H9 (cell line): ENCODE measurements at regions not wholly inside any gene's neighbourhood (a gene's known extent, or its start where the extent isn't known, plus 50 kb on each side); places are given as distances from the start of the nearest gene placed in this dataset.

Experiments used
- DNase-seq: peaks from one replicate; pipeline ENCODE4 v3.0.0-alpha.2; 2017
- H2AFZ ChIP-seq: one replicate; pipeline ENCODE4 v1.6.1; 2013; ENCODE audit warnings: mild to moderate bottlenecking, low read length, control low read depth, moderate library complexity
- H2AK5ac ChIP-seq: 2 replicates; pipeline ENCODE4 v1.6.1; 2013; ENCODE audit warnings: low read length, control low read depth, mixed read lengths; ENCODE audit not compliant: insufficient read length
- H2BK120ac ChIP-seq: one replicate; pipeline ENCODE4 v1.6.1; 2013; ENCODE audit warnings: low read depth, mild to moderate bottlenecking, low read length, control low read depth, inconsistent platforms; ENCODE audit not compliant: poor library complexity, severe bottlenecking
- H2BK12ac ChIP-seq: 2 replicates; pipeline ENCODE4 v1.6.1; 2013; ENCODE audit warnings: low read length, control low read depth, mixed read lengths, low read depth; ENCODE audit not compliant: insufficient read length
- H2BK15ac ChIP-seq: 2 replicates; pipeline ENCODE4 v1.6.1; 2013; ENCODE audit warnings: low read depth, low read length, control low read depth
- H2BK20ac ChIP-seq: one replicate; pipeline ENCODE4 v1.6.1; 2013; ENCODE audit warnings: low read depth, mild to moderate bottlenecking, low read length, control low read depth, inconsistent platforms; ENCODE audit not compliant: poor library complexity, severe bottlenecking
- H2BK5ac ChIP-seq: 2 replicates; pipeline ENCODE4 v1.6.1; 2013; ENCODE audit warnings: low read length, control low read depth, mixed read lengths; ENCODE audit not compliant: insufficient read length
- H3K14ac ChIP-seq: 2 replicates; pipeline ENCODE4 v1.6.1; 2013; ENCODE audit warnings: low read length, control low read depth; ENCODE audit not compliant: insufficient read depth
- H3K18ac ChIP-seq: 2 replicates; pipeline ENCODE4 v1.6.1; 2013; ENCODE audit warnings: low read depth, mild to moderate bottlenecking, mixed read lengths, low read length, control low read depth; ENCODE audit not compliant: insufficient read length
- H3K23ac ChIP-seq: 2 replicates; pipeline ENCODE4 v1.6.1; 2013; ENCODE audit warnings: low read length, control low read depth, mixed read lengths, low read depth; ENCODE audit not compliant: insufficient read length
- H3K23me2 ChIP-seq: 2 replicates; pipeline ENCODE4 v1.6.1; 2013; ENCODE audit warnings: low read depth, mild to moderate bottlenecking, mixed read lengths, low read length, control low read depth; ENCODE audit not compliant: insufficient read length, poor library complexity, severe bottlenecking
- H3K27ac ChIP-seq: 2 replicates; pipeline ENCODE4 v1.5.1; 2013; ENCODE audit warnings: low read length, control low read depth, mixed read lengths, low read depth; ENCODE audit not compliant: insufficient read length
- H3K27me3 ChIP-seq: 2 replicates; pipeline ENCODE4 v1.6.1; 2013; ENCODE audit warnings: low read length, control low read depth, inconsistent platforms; ENCODE audit not compliant: insufficient read depth
- H3K4ac ChIP-seq: 2 replicates; pipeline ENCODE4 v1.6.1; 2013; ENCODE audit warnings: low read depth, mild to moderate bottlenecking, control low read depth, inconsistent platforms, low read length, moderate library complexity
- H3K4me1 ChIP-seq: 2 replicates; pipeline ENCODE4 v1.6.1; 2013; ENCODE audit warnings: low read length, control low read depth, inconsistent platforms; ENCODE audit not compliant: insufficient read depth
- H3K4me2 ChIP-seq: 2 replicates; pipeline ENCODE4 v1.6.1; 2013; ENCODE audit warnings: low read length, control low read depth, mixed read lengths; ENCODE audit not compliant: insufficient read length, insufficient read depth
- H3K56ac ChIP-seq: 2 replicates; pipeline ENCODE4 v1.6.1; 2013; ENCODE audit warnings: low read depth, mild to moderate bottlenecking, mixed read lengths, low read length, control low read depth; ENCODE audit not compliant: insufficient read length
- H3K79me1 ChIP-seq: 2 replicates; pipeline ENCODE4 v1.6.1; 2013; ENCODE audit warnings: low read depth, mild to moderate bottlenecking, moderate library complexity, low read length, control low read depth, inconsistent platforms; ENCODE audit not compliant: insufficient read depth, poor library complexity, severe bottlenecking
- H3K79me2 ChIP-seq: 2 replicates; pipeline ENCODE4 v1.6.1; 2013; ENCODE audit warnings: low read length, control low read depth, inconsistent platforms; ENCODE audit not compliant: insufficient read depth
- H3K9ac ChIP-seq: 2 replicates; pipeline ENCODE4 v1.6.1; 2013; ENCODE audit warnings: low read length, control low read depth, mixed read lengths; ENCODE audit not compliant: insufficient read length; ENCODE audit errors: extremely low read depth
- H3K9me3 ChIP-seq: one replicate; pipeline ENCODE4 v1.6.1; 2013; ENCODE audit warnings: low read depth, low read length, inconsistent platforms; ENCODE audit not compliant: control insufficient read depth
- H3T11ph ChIP-seq: one replicate; pipeline ENCODE4 v1.6.1; 2013; ENCODE audit warnings: mild to moderate bottlenecking, low read length, control low read depth, inconsistent platforms
- H4K20me1 ChIP-seq: one replicate; pipeline ENCODE4 v1.6.1; 2013; ENCODE audit not compliant: control insufficient read depth, insufficient read length, insufficient read depth
- H4K5ac ChIP-seq: 2 replicates; pipeline ENCODE4 v1.6.1; 2013; ENCODE audit warnings: low read depth, mild to moderate bottlenecking, mixed read lengths, low read length, control low read depth; ENCODE audit not compliant: insufficient read length
- H4K8ac ChIP-seq: replicated peaks from 2 replicates; pipeline ENCODE4 v1.6.1; 2013; ENCODE audit warnings: low read length, control low read depth, mixed read lengths, low read depth; ENCODE audit not compliant: insufficient read length
- H4K91ac ChIP-seq: 2 replicates; pipeline ENCODE4 v1.6.1; 2013; ENCODE audit warnings: low read depth, mild to moderate bottlenecking, moderate library complexity, mixed read lengths, low read length, control low read depth; ENCODE audit not compliant: insufficient read length
- H3K27ac Mint-ChIP-seq, 3 experiments: 2 replicates in 2 of 3; 3 replicates in 1 of 3; pipeline ENCODE4 v1.8.0; 2020 to 2021; ENCODE audit warnings: mixed read lengths in 3 of 3, mild to moderate bottlenecking in 1 of 3, moderate library complexity in 1 of 3
- H3K27me3 Mint-ChIP-seq: 2 replicates; pipeline ENCODE4 v1.8.0; 2021; ENCODE audit warnings: low read depth, mild to moderate bottlenecking, moderate library complexity, mixed read lengths
- H3K36me3 Mint-ChIP-seq, 3 experiments: 2 replicates in 2 of 3; 3 replicates in 1 of 3; pipeline ENCODE4 v1.8.0; 2020 to 2021; ENCODE audit warnings: low read depth in 3 of 3, mixed read lengths in 3 of 3; ENCODE audit not compliant: insufficient read depth in 1 of 3
- H3K4me1 Mint-ChIP-seq, 2 experiments: 2 replicates each; pipeline ENCODE4 v1.8.0; 2020; ENCODE audit warnings: mixed read lengths in 2 of 2
- H3K4me3 Mint-ChIP-seq, 2 experiments: 2 replicates in 1 of 2; 3 replicates in 1 of 2; pipeline ENCODE4 v1.8.0; 2020 to 2021; ENCODE audit warnings: mild to moderate bottlenecking in 2 of 2, mixed read lengths in 2 of 2, moderate library complexity in 1 of 2
- H3K9me3 Mint-ChIP-seq, 2 experiments: 2 replicates in 1 of 2; 3 replicates in 1 of 2; pipeline ENCODE4 v1.8.0; 2020; ENCODE audit warnings: mild to moderate bottlenecking in 2 of 2, mixed read lengths in 2 of 2, moderate library complexity in 1 of 2
- CTCF ChIP-seq: fragments of 200-600 bp; sonication (generic); conservative IDR thresholded peaks from 3 replicates; pipeline ENCODE4 v1.8.0; 2021; ENCODE audit warnings: antibody characterized with exemption, mild to moderate bottlenecking
- WGBS: extraction: QIAGEN DNeasy Blood & Tissue Kit; methylation state at CpG from one replicate; pipeline ENCODE4 v1.1.7; 2013; ENCODE audit warnings: missing lambda C conversion rate, low lambda C conversion rate, mixed read lengths; ENCODE audit not compliant: insufficient read length; ENCODE audit errors: extremely low coverage; 5-methylcytosine and 5-hydroxymethylcytosine counted together

GRCh38 chr6:169909113-169909512 lies 157.7 kb downstream of the ERMARD start:
- Histone ChIP-seq H2BK15ac (no peak overlapping the region), H3K27me3 (no peaks in the 10 kb centered on the region), H2AK5ac (no peak overlapping the region), H2AFZ (no peak overlapping the region), H4K8ac (no peak overlapping the region), H4K20me1 (no peaks in the 10 kb centered on the region), H3K4ac (no peak overlapping the region), H3K27ac (no peak overlapping the region), H3K79me2 (no peaks in the 10 kb centered on the region), H3K4me2 (no peak overlapping the region), H3T11ph (no peak overlapping the region), H2BK5ac (no peak overlapping the region), H3K9me3 (no peaks in the 10 kb centered on the region), H3K9ac (no peak overlapping the region), H3K79me1 (no peaks in the 10 kb centered on the region), H3K18ac (no peak overlapping the region), H2BK120ac (no peak overlapping the region), H3K4me1 (no peaks in the 10 kb centered on the region), H3K23ac (no peak overlapping the region), H2BK12ac (no peak overlapping the region), H4K91ac (no peak overlapping the region), H3K56ac (no peak overlapping the region), H3K23me2 (no peaks in the 10 kb centered on the region), H4K5ac (no peak overlapping the region), H3K14ac (no peak overlapping the region), H2BK20ac (no peak overlapping the region)
- Mint-ChIP-seq H3K4me1 (peaks cover 4 to 6% of the 10 kb centered on the region in 2 experiments; a peak in 3 of 4 replicates), H3K27ac (no peak overlapping the region), H3K27me3 (peaks cover 3% of the 10 kb centered on the region), H3K36me3 (no peaks in the 10 kb centered on the region), H3K9me3 (no peaks in the 10 kb centered on the region; a peak in 1 of 5 replicates), H3K4me3 (no peak overlapping the region)
- DNase-seq = no peak
- no CpG with 5 or more reads among the region's 7 CpGs for WGBS
- TF ChIP-seq CTCF = no peak
